HCT116 (cell line): ENCODE measurements at regions not wholly inside any gene's neighbourhood (a gene's known extent, or its start where the extent isn't known, plus 50 kb on each side); places are given as distances from the start of the nearest gene placed in this dataset.

ENCODE experiments used
- ATAC-seq: fragments of 200-7000 bp; cut with Tn5 transposase; 2 replicates; pipeline ENCODE4 v1.9.1; 2020; ENCODE audit warnings: mild to moderate bottlenecking, moderate library complexity
- BruUV-seq: library from RNA; stranded (reverse); fragments of 400-500 nt; replicated peaks from 2 replicates; lab custom pipeline; 2021; lab: Mats Ljungman, UMichigan
- CTCF ChIA-PET: fragments of 300-600 bp; sonication (Branson Sonifier 250); formaldehyde crosslinking; loops from one replicate; lab custom pipeline; 2021; ENCODE audit warnings: antibody characterized with exemption; lab: Charles Lee
- POLR2A ChIA-PET: fragments of 300-600, 350-600 bp; sonication (Branson Sonifier 250); formaldehyde crosslinking; loops from one replicate; lab custom pipeline; 2021; ENCODE audit warnings: antibody characterized with exemption; lab: Charles Lee
- RAD21 ChIA-PET, 2 experiments: fragments of 300-600 bp; sonication (Branson Sonifier 250); formaldehyde crosslinking; loops; one replicate each; lab custom pipeline; 2023; ENCODE audit warnings: low total read pairs in 2 of 2; ENCODE audit not compliant: uncharacterized antibody in 2 of 2, unreplicated experiment in 2 of 2, low non-redundant PET in 1 of 2; lab: Charles Lee
- DNase-seq: peaks from one replicate; pipeline ENCODE4 v3.0.0-alpha.2; 2010; ENCODE audit warnings: low read depth, low spot score
- H2AFZ ChIP-seq: fragments of 200-600 bp; shearing (Covaris generic), sonication (generic); 2 replicates; pipeline ENCODE4 v1.6.1; 2017; ENCODE audit warnings: low read depth, mixed run types, mixed read lengths, antibody characterized with exemption, low read length; ENCODE audit not compliant: poor library complexity, severe bottlenecking
- H3K27ac ChIP-seq: 2 replicates; pipeline ENCODE4 v1.5.1; 2012; ENCODE audit warnings: low read depth, low read length
- H3K27me3 ChIP-seq: fragments of 200-600 bp; sonication (generic); 2 replicates; pipeline ENCODE4 v1.6.1; 2016; ENCODE audit warnings: mixed run types, low read length, mixed read lengths; ENCODE audit not compliant: insufficient read depth
- H3K36me3 ChIP-seq, 2 experiments: fragments of 200-500 bp in 1 of 2; fragments of 200-600 bp in 1 of 2; sonication (Bioruptor generic) in 1 of 2; sonication (generic) in 1 of 2; 2 replicates each; pipeline versions ENCODE4 v1.5.1 to v1.6.1; 2014 to 2016; ENCODE audit warnings: low read length in 2 of 2, inconsistent platforms in 1 of 2, mixed read lengths in 1 of 2, mixed run types in 1 of 2; ENCODE audit not compliant: insufficient read depth in 2 of 2, control insufficient read depth in 1 of 2
- H3K4me1 ChIP-seq, 2 experiments: fragments of 200-600 bp in 1 of 2; sonication (generic) in 1 of 2; 2 replicates each; pipeline versions ENCODE4 v1.5.1 to v1.6.1; 2012 to 2017; ENCODE audit warnings: low read length in 2 of 2, inconsistent platforms in 1 of 2, mild to moderate bottlenecking in 1 of 2, mixed read lengths in 1 of 2, mixed run types in 1 of 2, moderate library complexity in 1 of 2; ENCODE audit not compliant: insufficient read depth in 2 of 2, control insufficient read depth in 1 of 2
- H3K4me2 ChIP-seq: fragments of 200-600 bp; sonication (generic); 2 replicates; pipeline ENCODE4 v1.6.1; 2017; ENCODE audit warnings: mixed run types, low read length, mixed read lengths
- H3K4me3 ChIP-seq, 2 experiments: fragments of 200-600 bp in 1 of 2; sonication (generic) in 1 of 2; replicated peaks in 1 of 2; 2 replicates each; pipeline ENCODE4 v1.5.1; 2011 to 2016; ENCODE audit warnings: low read length in 2 of 2, control low read depth in 1 of 2, low read depth in 1 of 2, mild to moderate bottlenecking in 1 of 2, mixed read lengths in 1 of 2, mixed run types in 1 of 2
- H3K79me2 ChIP-seq: fragments of 200-600 bp; sonication (generic); 2 replicates; pipeline ENCODE4 v1.6.1; 2017; ENCODE audit warnings: mild to moderate bottlenecking, mixed run types, low read length, moderate library complexity, mixed read lengths; ENCODE audit not compliant: insufficient read depth
- H3K9ac ChIP-seq: fragments of 200-600 bp; sonication (generic); 2 replicates; pipeline ENCODE4 v1.6.1; 2016; ENCODE audit warnings: low read length, mixed read lengths
- H3K9me2 ChIP-seq: fragments of 200-600 bp; sonication (generic), shearing (Covaris generic); 2 replicates; pipeline ENCODE4 v1.6.1; 2017; ENCODE audit warnings: mixed run types, mild to moderate bottlenecking, moderate library complexity; ENCODE audit not compliant: insufficient read depth
- H3K9me3 ChIP-seq, 2 experiments: fragments of 200-500 bp in 1 of 2; fragments of 200-600 bp in 1 of 2; sonication (Bioruptor generic) in 1 of 2; sonication (generic) in 1 of 2; 2 replicates each; pipeline ENCODE4 v1.6.1; 2014 to 2017; ENCODE audit warnings: low read length in 2 of 2, mixed read lengths in 2 of 2, inconsistent platforms in 1 of 2, low read depth in 1 of 2, mild to moderate bottlenecking in 1 of 2, mixed run types in 1 of 2, moderate library complexity in 1 of 2; ENCODE audit not compliant: control insufficient read depth in 1 of 2, insufficient read depth in 1 of 2
- H4K20me1 ChIP-seq: fragments of 200-600 bp; sonication (generic), shearing (Covaris generic); 2 replicates; pipeline ENCODE4 v1.6.1; 2017; ENCODE audit warnings: mixed run types, mild to moderate bottlenecking, moderate library complexity; ENCODE audit not compliant: insufficient read depth
- CEBPB ChIP-seq: IDR thresholded peaks from 2 replicates; pipeline ENCODE4 v1.6.1; 2012; ENCODE audit warnings: low read depth
- EGR1 ChIP-seq: IDR thresholded peaks from 2 replicates; pipeline ENCODE4 v1.6.1; 2012; ENCODE audit warnings: low read depth
- ELF1 ChIP-seq: IDR thresholded peaks from 2 replicates; pipeline ENCODE4 v1.6.1; 2012; ENCODE audit warnings: low read depth, borderline replicate concordance
- EZH2 ChIP-seq: fragments of 200-600 bp; sonication (generic); IDR thresholded peaks from 2 replicates; pipeline ENCODE4 v1.6.1; 2017; ENCODE audit warnings: antibody characterized with exemption, mixed run types
- JUND ChIP-seq: IDR thresholded peaks from 2 replicates; pipeline ENCODE4 v1.6.1; 2012
- POLR2AphosphoS5 ChIP-seq: IDR thresholded peaks from 2 replicates; pipeline ENCODE4 v1.6.1; 2011; ENCODE audit warnings: mild to moderate bottlenecking, low read depth, low read length, moderate library complexity
- RAD21 ChIP-seq: IDR thresholded peaks from 2 replicates; pipeline ENCODE4 v1.6.1; 2012; ENCODE audit warnings: low read depth, mild to moderate bottlenecking
- SP1 ChIP-seq: IDR thresholded peaks from 2 replicates; pipeline ENCODE4 v1.6.1; 2012; ENCODE audit warnings: low read depth
- ZFX ChIP-seq: fragments of 450-650 bp; IDR thresholded peaks from 2 replicates; pipeline ENCODE4 v1.6.1; 2017
- ZNF274 ChIP-seq: fragments of 200-500 bp; sonication (Bioruptor generic); IDR thresholded peaks from 2 replicates; pipeline ENCODE4 v1.6.1; 2014; ENCODE audit warnings: mild to moderate bottlenecking, low read depth, low read length, inconsistent platforms
- intact Hi-C: fragments of 100-400 bp; cut with micrococcal nuclease; formaldehyde crosslinking; loops from 2 replicates; pipeline ENCODE4 v1.10.0; 2022
- TF ChIP-seq, protein P1 (sequence below): IDR thresholded peaks from 2 replicates; pipeline ENCODE4 v1.6.1; 2011; ENCODE audit warnings: mild to moderate bottlenecking, low read length, moderate library complexity; ENCODE audit not compliant: insufficient replicate concordance; ENCODE audit errors: extremely low read depth
- TF ChIP-seq, protein P2 (sequence below): IDR thresholded peaks from 2 replicates; pipeline ENCODE4 v1.6.1; 2012; ENCODE audit warnings: low read depth
- TF ChIP-seq, protein P3 (sequence below), 3 experiments: fragments of 200-600 bp in 1 of 3; sonication (generic) in 1 of 3; IDR thresholded peaks in 2 of 3; conservative IDR thresholded peaks in 1 of 3; 2 replicates each; pipeline ENCODE4 v1.5.1; 2012 to 2017; ENCODE audit warnings: low read depth in 2 of 3, low read length in 2 of 3, antibody characterized with exemption in 1 of 3, borderline replicate concordance in 1 of 3, control low read depth in 1 of 3, mild to moderate bottlenecking in 1 of 3, mixed read lengths in 1 of 3, mixed run types in 1 of 3, moderate library complexity in 1 of 3; ENCODE audit not compliant: insufficient read depth in 1 of 3

DNA sequence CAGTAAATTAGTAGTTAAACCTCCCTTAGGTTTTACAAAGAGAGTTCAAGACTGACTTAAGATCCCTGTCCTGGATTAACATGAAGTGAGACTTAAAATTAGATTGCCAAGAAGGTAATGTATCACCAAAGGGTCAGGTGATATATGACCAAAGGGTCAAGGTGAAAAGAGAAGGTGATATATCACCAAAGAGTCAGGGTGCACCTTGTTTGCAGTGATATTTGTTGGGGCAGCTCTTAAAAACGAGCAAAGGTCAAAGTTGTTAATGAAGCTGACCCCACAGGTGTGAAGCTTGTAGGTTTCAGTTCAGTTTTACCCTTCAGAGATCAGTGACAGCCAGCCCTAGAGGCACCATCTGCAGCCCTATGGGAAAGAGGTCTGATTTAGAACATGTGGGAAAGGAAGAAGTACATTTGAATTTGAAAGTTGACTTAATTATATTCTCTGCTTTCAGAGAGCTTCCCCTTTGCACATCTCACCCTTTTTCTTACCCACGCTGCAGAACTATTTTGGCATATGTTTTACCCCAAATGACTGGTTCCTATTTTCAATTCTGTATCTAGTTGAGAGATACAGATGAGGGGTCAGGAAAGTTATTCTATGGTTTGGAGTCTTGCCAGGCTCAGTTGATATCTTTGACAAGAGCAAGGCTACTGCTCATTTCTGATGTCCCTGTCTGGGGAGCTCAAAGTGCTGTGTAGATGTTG lies 170.8 kb downstream of the S1PR1 start:
- Histone ChIP-seq H3K9ac (no peak overlapping the region), H3K9me2 (no peaks in the 10 kb centered on the region), H3K4me1 (no peaks in the 10 kb centered on the region), H3K9me3 (no peaks in the 10 kb centered on the region), H3K79me2 (no peaks in the 10 kb centered on the region), H3K4me2 (no peak overlapping the region), H3K27me3 (no peaks in the 10 kb centered on the region), H2AFZ (no peak overlapping the region), H3K36me3 (no peaks in the 10 kb centered on the region), H3K4me3 (no peak overlapping the region), H4K20me1 (no peaks in the 10 kb centered on the region), H3K27ac (no peak overlapping the region)
- intact Hi-C loops = no loop called here
- ChIA-PET POLR2A (no interaction called here), RAD21 (no interaction called here)
- ATAC-seq (no peak), DNase-seq (no peak)
- no TSS peak for BruUV-seq
- TF ChIP-seq RAD21 (no peak), CEBPB (no peak), ZFX (no peak), ZNF274 (no peak), ELF1 (no peak), EGR1 (no peak), SP1 (no peak), JUND (no peak), EZH2 (no peak), POLR2AphosphoS5 (no peak)
- TF ChIP-seq, protein P1, sequence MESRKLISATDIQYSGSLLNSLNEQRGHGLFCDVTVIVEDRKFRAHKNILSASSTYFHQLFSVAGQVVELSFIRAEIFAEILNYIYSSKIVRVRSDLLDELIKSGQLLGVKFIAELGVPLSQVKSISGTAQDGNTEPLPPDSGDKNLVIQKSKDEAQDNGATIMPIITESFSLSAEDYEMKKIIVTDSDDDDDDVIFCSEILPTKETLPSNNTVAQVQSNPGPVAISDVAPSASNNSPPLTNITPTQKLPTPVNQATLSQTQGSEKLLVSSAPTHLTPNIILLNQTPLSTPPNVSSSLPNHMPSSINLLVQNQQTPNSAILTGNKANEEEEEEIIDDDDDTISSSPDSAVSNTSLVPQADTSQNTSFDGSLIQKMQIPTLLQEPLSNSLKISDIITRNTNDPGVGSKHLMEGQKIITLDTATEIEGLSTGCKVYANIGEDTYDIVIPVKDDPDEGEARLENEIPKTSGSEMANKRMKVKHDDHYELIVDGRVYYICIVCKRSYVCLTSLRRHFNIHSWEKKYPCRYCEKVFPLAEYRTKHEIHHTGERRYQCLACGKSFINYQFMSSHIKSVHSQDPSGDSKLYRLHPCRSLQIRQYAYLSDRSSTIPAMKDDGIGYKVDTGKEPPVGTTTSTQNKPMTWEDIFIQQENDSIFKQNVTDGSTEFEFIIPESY = no peak
- TF ChIP-seq, protein P2, sequence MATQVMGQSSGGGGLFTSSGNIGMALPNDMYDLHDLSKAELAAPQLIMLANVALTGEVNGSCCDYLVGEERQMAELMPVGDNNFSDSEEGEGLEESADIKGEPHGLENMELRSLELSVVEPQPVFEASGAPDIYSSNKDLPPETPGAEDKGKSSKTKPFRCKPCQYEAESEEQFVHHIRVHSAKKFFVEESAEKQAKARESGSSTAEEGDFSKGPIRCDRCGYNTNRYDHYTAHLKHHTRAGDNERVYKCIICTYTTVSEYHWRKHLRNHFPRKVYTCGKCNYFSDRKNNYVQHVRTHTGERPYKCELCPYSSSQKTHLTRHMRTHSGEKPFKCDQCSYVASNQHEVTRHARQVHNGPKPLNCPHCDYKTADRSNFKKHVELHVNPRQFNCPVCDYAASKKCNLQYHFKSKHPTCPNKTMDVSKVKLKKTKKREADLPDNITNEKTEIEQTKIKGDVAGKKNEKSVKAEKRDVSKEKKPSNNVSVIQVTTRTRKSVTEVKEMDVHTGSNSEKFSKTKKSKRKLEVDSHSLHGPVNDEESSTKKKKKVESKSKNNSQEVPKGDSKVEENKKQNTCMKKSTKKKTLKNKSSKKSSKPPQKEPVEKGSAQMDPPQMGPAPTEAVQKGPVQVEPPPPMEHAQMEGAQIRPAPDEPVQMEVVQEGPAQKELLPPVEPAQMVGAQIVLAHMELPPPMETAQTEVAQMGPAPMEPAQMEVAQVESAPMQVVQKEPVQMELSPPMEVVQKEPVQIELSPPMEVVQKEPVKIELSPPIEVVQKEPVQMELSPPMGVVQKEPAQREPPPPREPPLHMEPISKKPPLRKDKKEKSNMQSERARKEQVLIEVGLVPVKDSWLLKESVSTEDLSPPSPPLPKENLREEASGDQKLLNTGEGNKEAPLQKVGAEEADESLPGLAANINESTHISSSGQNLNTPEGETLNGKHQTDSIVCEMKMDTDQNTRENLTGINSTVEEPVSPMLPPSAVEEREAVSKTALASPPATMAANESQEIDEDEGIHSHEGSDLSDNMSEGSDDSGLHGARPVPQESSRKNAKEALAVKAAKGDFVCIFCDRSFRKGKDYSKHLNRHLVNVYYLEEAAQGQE = no peak
- TF ChIP-seq, protein P3, sequence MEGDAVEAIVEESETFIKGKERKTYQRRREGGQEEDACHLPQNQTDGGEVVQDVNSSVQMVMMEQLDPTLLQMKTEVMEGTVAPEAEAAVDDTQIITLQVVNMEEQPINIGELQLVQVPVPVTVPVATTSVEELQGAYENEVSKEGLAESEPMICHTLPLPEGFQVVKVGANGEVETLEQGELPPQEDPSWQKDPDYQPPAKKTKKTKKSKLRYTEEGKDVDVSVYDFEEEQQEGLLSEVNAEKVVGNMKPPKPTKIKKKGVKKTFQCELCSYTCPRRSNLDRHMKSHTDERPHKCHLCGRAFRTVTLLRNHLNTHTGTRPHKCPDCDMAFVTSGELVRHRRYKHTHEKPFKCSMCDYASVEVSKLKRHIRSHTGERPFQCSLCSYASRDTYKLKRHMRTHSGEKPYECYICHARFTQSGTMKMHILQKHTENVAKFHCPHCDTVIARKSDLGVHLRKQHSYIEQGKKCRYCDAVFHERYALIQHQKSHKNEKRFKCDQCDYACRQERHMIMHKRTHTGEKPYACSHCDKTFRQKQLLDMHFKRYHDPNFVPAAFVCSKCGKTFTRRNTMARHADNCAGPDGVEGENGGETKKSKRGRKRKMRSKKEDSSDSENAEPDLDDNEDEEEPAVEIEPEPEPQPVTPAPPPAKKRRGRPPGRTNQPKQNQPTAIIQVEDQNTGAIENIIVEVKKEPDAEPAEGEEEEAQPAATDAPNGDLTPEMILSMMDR (IDR thresholded peaks at IDR 0.05 in 2 of 3, conservative IDR thresholded peaks at IDR 0.05 in 1 of 3; ENCODE audit: borderline replicate concordance in 1 of 3, insufficient read depth in 1 of 3, low read depth in 2 of 3, low read length in 2 of 3) = no peak
- TF ChIP-seq, all 23 proteins: peak for 0
- CTCF ChIA-PET = no interaction called here
